OCI-M2 (cell line): ENCODE measurements at regions not wholly inside any gene's neighbourhood (a gene's known extent, or its start where the extent isn't known, plus 50 kb on each side); places are given as distances from the start of the nearest gene placed in this dataset.
A peak's percentile ranks its signal among the peaks of the same experiment; 100 is the strongest.
"Not testable (repeated sequence)": the region's sequence is repeated elsewhere in the genome, so short reads cannot be mapped to it uniquely, and the experiment has no call there.

Experiments
- DNase-seq: peaks from one replicate; lab custom pipeline; 2025; ENCODE audit not compliant: unreplicated experiment; lab: John Stamatoyannopoulos, UW

- no peak for DNase-seq
Observed at GRCh38 chr6:6091608-6092002, 84.9 kb upstream of the NRN1 start.

GRCh38 chr6:6090861-6091607 is 84.3 kb upstream of the NRN1 start:
- DNase-seq: no peak

GRCh38 chr6:6085928-6086668 is 79.4 kb upstream of the NRN1 start:
- no peak for DNase-seq

GRCh38 chr6:6080975-6081374 is 74.2 kb upstream of the NRN1 start:
- DNase-seq: no peak

GRCh38 chr6:6074190-6074589 is 67.5 kb upstream of the NRN1 start:
- DNase-seq: no peak

- not testable (repeated sequence) for DNase-seq
Observed at GRCh38 chr6:6068157-6068556, 61.4 kb upstream of the NRN1 start.

GRCh38 chr6:6058054-6058444 is 51.3 kb upstream of the NRN1 start:
- DNase-seq: no peak

- peak; percentile 55 for DNase-seq
Observed at GRCh38 chr6:6057442-6058053, 50.8 kb upstream of the NRN1 start.
